T-helper 1 cell treated with Interleukin-12 subunit alpha and Interleukin-12 subunit beta and Interleukin-4 antibody, amounts not matched to agents 30 ng/mL and 1 ng/mL, for 36 hours (primary cell): ENCODE measurements at regions not wholly inside any gene's neighbourhood (a gene's known extent, or its start where the extent isn't known, plus 50 kb on each side); places are given as distances from the start of the nearest gene placed in this dataset.

Experiments
- intact Hi-C: fragments of 100-400 bp; cut with micrococcal nuclease; formaldehyde crosslinking; loops from one replicate; pipeline ENCODE4 v1.15.1; 2024

DNA sequence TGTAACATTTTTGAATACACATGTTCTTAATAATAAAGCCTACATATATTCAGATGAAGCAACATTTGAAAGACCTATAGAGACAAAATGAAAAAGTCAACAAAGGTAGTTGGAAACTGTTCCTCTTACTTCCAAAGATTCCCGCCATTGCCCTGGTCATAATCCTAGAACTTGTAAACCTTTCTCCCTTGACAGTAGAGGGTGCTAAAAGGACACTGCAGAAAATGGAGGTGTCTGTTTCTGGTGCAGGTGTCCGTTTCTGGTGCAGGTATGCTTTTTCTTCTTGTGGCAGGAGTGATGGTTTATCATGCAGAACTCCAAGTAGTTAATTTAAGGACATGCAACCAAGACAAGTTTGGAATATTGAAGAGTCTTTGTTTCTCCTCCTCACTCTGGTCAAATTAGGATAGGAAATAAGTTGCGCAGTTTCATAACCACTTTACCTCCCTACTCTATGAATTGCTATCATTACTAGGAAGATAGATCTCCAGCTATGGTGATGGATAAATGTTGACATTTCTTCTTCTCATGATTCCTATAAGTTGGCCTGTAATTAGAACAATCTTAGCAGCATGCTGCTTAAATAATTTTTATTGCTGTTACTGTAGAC, 56.0 kb upstream of the FAM174A start:
- intact Hi-C loops, result loop anchor here (1.0 to 5.0 kb wide), 4 partner anchors 423 to 1199 kb away; partner anchors contain the start of gene ST8SIA4

DNA sequence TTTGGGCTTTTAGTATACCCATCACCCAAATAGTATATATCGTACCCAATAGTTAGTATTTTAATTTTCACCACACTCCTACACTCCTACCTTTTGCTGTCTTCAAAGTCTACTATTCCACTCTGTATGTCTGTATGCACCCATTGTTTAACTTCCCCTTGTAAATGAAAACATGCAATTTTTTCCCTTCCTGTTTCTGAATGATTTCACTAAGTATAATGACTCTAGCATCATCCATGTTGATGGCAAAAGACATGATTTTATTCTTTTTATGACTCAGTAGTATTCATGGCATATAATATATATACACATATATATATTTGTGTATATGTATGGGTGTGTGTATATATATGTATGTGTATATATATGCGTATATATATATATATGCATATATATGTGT, 63.1 kb upstream of the FAM174A start:
- intact Hi-C loops, result no loop called here

DNA sequence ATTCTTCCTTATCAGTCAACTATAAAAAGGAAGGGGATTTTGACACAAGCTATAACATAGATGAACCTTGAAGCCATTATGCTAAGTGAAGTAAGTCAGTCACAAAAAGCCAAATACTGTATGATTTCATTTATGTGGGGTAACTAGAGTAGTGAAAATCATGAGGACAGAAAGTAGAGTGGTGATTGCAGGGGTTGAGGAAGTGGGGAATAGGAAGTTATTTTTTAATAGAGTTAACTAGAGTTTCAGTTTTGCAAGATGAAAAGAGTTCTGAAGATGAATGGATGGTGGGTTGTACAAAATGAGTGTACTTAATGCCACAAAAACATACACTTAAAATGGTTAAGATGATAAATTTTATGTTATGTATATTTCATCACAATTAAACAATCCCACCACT, 65.4 kb upstream of the FAM174A start:
- intact Hi-C loops, result no loop called here

DNA sequence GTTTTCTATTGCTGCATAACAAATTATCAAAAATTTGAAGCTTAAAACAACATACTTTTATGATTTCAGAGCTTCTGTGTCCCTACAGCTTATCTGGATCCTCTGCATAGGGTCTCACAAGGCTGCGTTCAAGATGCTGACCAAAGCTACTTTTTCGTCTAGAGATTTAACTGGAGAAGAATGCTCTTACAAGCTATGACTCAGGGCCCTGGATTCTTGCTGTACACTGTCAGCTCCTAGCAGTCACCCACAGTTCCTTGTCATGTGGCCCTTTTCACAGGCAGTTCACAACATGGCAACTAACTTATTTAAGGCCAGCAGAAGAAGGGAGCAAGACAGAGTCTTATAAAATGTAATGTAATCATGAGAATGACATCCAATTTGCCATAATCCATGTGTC, 70.8 kb upstream of the FAM174A start:
- intact Hi-C loops, result no loop called here

DNA sequence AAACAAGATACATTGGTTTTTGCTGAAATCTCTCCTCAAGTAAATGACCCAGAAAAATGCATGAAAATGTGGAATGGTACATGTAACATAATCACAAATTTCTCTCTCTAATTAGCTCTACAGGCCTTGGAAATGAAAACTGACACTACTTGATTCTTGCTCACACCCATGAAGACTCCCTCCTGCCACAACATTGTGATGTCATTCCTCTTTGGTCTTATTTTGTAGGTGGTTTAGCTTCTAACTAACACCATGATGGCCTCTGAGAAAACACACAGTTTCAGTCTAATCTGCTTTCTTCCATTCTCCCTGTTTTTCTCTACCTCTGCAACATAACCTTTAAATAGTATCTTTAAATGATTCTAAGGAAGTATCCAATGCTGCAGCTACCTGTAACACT, 78.6 kb upstream of the FAM174A start:
- intact Hi-C loops, result no loop called here

DNA sequence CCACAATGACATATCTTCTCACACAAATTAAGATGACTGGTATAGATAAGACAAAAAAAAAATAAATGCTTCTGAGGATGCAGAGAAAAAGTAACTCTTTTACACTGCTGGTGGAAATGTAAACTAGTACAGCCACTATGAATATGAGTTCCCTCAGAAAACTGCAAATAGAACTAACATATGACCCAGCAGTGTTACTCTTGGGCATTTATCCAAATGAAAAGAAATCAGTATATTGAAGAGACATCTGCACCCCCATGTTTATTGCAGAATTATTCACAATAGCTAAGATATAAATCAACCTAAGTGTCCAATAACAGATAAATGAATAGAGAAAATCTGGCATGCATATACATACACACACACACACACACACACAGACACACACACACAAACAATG, 83.0 kb upstream of the FAM174A start:
- intact Hi-C loops, result no loop called here

DNA sequence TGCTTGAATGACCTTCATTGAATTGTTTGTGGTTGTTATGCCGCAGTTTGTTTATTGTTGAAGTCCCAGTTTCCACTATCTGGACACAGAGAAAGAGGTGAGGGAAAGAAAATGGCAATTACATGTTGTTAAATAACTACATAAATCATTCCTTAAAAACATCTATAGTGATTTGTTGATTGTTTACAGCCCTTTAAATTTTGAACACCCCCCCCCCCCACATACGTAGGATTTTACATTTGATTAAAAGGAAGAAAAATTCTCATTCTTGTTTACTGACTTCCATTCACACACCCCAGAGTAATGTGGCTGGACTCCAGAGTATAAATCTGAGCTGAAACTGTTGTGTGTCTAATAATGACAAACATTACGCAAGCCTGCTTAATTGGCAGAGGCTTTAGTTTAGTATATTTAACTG, 87.1 kb upstream of the FAM174A start:
- intact Hi-C loops, result no loop called here

DNA sequence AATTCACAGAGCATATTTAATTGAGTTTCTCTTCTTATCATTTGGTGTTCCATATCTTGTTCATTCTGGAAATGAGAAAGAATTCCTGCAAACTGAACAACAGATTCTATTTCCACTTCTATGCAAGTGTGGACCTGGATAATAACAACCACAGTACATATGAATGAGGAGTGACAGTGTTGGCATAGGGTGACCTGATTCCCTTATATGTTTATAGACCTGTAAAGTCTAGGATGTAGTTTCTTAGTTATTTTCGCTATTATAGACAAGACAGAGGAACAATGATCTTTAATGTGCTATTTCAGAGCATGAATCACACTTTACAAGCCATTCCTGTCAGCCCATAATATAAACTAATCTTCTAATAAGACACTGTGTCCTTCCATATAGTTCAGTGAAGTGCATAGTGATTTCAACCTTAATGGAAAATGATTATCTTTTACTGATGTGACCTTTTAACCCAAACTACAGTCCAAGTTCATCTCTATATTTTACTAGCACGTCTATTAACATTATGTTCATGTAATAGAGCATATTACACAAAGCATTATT, 88.2 kb upstream of the FAM174A start:
- intact Hi-C loops, result no loop called here

DNA sequence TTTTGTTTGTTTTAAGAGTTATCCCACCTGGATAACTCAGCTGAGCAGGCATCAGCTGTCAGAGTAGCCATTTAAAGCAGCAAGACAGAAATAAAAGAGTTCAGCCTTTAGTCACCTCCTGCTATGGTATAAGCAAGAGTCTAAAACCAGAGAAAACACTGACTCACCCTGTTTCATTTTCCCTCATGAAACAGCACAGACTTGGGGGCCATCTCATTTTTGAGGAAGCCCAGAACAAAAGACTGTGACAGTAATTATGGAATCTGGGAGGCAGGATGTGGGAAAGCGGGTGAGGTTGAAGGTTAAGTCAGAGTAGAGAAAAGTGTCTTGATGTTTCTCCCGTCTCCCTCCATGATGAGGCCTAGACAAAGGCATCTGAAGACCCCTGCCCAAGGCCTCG, 90.2 kb upstream of the FAM174A start:
- intact Hi-C loops, result no loop called here

DNA sequence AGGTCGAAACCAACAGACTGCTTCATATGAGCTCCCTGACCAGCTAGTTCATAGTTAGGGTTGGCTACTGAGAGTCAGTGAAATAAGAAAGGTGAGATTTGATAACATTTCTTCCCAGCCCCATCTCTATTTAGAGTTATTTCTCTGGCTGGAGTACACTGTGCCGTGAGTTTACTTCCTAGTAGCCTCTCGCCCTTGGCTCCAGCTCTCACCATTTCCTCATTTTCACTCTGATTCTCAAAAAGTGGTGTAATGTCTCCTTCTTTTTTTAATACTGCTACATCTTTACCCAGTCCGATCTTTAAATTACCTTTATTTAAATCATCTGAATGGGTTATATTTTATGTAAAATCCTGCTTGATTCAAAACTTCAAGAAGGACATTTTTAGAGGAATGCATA, 100.4 kb upstream of the FAM174A start:
- intact Hi-C loops, result loop anchor here (5.0 to 10.0 kb wide), 2 partner anchors 470 to 1542 kb away; partner anchors contain the start of gene ST8SIA4

DNA sequence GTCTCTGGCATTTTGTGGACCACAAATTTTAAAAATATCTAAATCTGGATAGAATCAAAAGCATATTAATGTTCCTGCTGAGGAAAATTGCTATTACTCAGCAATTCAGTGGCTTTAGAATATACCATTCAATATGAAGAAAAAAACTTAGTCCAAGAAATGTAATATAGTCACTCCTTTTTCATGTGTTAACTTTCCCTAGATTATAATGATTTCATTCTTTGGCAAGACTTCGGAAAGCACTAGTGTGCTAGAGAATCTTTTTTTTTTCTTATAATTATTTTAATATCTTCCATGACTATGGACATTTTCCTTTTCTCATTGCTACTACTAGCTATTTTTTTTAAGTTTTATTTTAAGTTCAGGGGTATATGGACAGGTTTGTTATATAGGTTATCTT, 102.4 kb upstream of the FAM174A start:
- intact Hi-C loops, result loop anchor here (5.0 to 10.0 kb wide), 2 partner anchors 472 to 1545 kb away; partner anchors contain the start of gene ST8SIA4

DNA sequence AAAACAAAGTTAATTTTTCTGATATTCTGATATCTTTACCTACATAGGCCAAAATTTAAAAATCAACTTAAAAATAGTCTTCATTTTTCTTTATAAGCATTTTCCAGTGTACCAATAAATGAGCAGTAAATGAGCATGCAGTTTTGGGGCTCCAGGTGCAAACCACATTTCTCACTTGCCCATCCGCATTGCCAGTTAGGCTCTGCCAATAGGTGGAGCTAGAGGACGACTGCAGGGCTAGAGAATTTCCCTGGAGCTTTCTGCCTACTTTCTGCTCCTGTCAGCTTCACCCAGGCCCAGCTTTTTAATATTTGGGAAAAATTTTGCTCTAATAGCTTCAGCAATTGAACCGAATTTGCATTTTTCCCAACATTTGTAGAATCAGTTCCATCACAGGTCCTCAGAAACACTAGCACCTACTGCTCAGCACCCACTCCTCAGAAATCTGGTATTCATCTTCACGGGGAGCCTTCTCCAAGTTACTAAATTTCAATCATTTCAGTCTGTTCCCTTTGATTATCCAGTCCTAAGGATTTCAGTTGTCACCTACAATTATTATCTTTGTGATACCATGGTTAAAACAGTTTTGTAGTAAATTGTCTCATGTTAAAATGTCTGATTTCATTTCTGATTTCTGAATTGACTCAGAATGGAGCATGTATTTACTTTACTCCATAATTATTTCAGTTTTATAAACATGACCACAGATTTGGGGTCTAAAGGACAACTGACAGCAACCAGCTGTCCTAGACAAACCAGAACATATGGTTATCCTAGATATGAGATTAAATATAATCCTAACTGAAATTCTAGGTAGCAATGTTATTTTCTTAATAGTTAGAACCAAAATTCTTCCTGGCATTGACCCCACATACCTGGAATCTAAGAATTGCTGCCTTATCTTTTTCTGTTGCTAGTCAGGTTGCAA, 104.6 kb upstream of the FAM174A start:
- intact Hi-C loops, result loop anchor here (1.0 to 10.0 kb wide), 5 partner anchors 474 to 1547 kb away; partner anchors contain the start of gene ST8SIA4

DNA sequence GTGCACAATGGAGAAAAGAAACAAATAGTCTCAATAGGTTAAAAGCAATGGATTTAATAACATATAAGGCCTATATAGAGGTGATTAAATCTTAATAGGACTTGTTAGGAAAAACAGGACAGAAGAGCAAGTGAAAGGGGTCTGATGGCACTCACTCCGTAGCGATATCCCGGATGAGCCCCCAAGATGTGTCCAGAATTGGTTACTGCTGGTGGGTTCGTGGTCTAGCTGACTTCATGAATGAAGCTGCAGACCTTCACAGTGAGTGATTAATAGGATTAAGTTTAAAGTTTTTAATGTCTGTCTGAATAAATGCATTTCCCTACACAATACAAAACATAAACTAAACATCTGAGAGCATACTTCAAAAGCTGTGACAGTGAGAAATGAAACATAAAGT, 110.4 kb upstream of the FAM174A start:
- intact Hi-C loops, result no loop called here

DNA sequence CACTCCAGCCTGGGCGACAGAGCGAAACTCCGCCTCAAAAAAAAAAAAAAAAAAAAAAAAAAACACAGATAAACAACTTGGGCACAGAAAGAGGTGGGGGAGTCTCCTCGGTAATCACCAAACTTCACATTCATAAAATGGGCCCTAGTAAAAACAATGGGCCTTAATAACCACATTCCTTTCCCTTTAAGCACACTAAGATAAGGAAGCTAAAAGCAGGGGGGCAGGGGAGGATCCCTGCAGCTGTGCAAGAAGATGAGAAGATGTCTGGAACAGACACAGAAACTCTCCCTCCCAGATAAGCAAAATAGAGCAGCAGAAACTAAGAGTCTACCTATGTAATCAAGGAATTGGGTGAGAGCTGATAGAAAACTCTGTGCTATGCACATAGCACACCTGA, 111.2 kb upstream of the FAM174A start:
- intact Hi-C loops, result no loop called here

DNA sequence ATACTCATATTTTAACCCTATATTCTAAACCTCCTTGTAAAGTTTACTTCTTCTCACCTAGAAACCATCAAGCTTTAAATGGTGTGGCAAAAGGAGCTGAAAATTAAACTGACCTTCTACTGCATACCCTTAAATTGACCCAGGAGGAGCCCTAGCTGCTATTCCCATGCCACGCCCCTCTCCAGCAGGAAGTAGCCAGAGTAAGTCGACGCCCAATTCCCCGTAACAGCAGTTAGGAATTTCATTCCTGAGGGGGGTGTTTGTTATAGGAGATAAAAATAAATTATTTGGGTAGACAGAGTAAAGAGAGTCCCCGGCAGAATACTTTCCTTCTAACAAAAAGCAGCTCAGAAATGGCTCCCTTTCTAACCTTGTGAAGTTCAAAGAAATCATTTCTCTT, 111.8 kb upstream of the FAM174A start:
- intact Hi-C loops, result no loop called here

DNA sequence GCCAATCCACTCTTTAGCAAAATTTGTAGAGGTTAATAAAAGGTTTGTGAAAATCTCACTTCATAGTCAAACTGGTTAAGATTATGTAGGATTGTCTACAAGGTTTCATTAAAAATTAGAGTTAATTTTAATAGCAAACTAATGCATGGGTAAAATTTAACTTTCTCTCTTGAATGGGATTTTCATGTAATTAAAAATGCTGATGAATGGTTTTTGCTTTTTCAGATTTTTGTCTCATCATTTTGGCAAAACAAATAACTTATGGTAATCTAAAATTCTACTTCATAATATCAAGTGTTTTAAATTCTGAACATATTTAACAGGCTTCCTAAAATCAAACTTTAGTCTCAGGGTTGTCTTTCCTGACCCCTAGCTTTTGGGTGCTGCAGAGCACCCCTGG, 113.8 kb upstream of the FAM174A start:
- intact Hi-C loops, result no loop called here

DNA sequence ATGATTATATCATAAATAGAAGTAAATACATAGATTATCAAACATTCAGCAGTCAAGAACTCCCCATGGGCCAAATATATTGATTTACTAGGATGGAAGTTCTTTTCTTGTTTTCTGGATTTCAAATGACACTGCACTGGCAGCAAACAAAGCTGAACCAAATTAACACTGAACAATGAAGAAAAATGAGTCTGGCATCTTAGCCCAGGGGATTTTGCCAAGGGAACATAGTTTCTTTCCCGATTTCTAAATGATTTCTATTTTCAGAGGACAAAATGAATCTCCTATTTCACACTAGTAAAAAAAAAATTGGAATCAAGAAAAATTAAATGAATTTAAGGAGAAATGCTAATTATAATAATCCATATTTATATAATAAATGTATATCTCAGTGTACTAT, 116.9 kb upstream of the FAM174A start:
- intact Hi-C loops, result no loop called here

DNA sequence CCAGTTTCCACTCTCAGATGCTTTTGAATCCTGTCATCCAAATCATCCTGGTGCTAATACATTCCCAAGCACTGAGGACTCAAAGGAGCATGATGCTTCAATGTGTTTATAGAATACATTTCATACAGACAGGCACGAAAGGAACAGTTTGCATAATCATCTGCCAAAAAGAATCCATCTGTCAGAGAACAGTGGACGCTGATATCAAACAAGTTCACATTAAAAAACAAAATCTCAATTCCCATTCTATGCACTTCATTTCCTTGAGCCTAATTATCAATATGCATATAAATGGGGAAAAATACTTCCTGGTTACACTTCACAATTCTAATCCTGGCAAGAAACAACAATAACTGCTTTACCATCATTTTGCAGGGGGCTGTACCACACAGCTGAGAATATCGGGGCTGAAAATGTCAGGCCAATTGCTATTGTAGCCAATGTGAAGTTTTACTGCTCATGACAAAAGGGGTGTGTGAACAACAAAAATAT, 125.5 kb upstream of the FAM174A start:
- intact Hi-C loops, result no loop called here

DNA sequence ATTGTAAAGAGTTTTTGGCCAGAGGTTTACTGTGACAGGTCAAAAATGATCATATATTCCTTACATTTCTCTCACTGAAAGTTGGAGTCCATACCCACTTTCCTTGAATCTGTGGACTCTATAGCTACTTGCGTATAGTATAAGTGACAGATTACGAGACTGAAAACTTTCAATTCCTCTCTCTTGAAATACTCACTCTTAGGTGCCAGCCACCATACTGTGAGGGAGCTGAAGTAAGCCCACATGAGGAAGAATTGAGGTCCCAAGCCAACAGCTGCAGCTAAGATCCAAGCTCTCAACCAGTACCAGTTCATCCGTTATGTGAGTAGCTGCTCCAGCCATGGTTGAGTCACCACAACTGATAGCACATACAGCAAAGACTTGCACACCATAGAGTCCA, 128.1 kb upstream of the FAM174A start:
- intact Hi-C loops, result no loop called here

DNA sequence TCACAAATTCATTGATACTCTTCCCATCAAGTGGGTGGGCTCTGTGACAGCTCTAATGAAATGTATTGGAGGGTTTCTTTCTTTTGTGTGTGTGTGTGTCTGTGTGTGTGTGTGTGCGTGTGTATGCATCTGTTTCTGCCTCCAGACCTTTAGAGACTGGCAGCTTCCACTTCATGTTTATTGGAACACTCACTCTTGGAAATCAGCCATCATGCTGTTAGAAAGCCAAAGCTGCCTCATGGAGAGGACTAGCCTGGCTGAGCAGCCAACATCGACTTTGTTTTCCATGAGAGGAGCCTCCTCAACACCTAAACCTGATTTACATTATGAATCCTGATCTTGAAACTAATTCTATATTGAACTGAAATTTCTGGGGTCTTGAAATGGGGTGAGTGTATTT, 128.5 kb upstream of the FAM174A start:
- intact Hi-C loops, result no loop called here

DNA sequence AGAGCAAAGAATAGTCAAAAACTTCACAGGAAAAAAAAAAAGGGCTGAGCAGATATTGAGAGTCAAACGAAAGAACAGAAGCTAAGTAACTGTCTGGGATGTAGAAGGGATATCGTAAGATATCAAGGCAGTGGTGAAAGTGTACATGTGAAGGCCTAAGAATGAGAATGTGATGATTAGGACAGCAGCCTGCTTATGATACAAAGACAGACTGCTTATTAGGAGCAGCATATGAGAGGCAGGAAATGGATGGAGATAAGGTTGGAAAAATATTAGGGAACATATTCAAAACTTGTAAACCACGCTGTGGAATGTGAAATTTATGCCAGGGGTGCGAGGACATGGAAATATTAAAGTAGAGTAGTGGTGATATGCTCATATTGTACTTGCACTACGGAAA, 133.1 kb upstream of the FAM174A start:
- intact Hi-C loops, result no loop called here

DNA sequence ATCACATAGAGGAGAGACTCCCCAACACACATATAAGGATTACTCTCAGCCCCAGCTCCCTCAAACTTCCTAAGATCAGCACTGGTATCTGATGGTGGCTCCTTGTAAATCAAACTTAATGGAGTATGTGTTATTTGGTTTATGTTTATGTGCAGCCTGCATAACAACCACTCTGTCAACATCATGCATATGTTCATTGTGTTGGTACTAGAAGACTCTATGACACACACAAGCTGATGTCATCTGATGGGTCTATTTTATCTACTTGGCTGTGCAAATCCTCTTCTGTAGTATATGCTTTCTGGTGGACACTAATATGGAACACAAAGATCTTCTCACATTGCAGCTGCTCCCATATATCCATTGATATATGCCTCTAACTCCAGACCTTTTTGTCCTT, 134.0 kb upstream of the FAM174A start:
- intact Hi-C loops, result no loop called here
